Activated CD8-positive, alpha-beta memory T cell treated with anti-CD3 and anti-CD28 coated beads for 48 hours (primary cell): ENCODE measurements at regions not wholly inside any gene's neighbourhood (a gene's known extent, or its start where the extent isn't known, plus 50 kb on each side); places are given as distances from the start of the nearest gene placed in this dataset.
"Not testable (repeated sequence)": the region's sequence is repeated elsewhere in the genome, so short reads cannot be mapped to it uniquely, and the experiment has no call there.

ENCODE experiments used
- DNase-seq, 3 experiments: peaks; one replicate each; pipeline ENCODE4 v3.0.0-alpha.2; 2020; ENCODE audit warnings: low read depth in 2 of 3, low spot score in 2 of 3

- DNase-seq = not testable (repeated sequence)
Observed at GRCh38 chr16:13336907-13337881, 435.8 kb downstream of the SHISA9 start.

GRCh38 chr16:13338044-13338443 lies 436.6 kb downstream of the SHISA9 start:
- DNase-seq = no peak

GRCh38 chr16:13342675-13343074 lies 441.3 kb downstream of the SHISA9 start:
- no peak for DNase-seq

- DNase-seq = no peak
Observed at GRCh38 chr16:13344001-13344400, 442.6 kb downstream of the SHISA9 start.

GRCh38 chr16:13348416-13348815 lies 447.0 kb downstream of the SHISA9 start:
- no peak for DNase-seq

GRCh38 chr16:13350000-13350399 lies 448.6 kb downstream of the SHISA9 start:
- DNase-seq = no peak

- no peak for DNase-seq
Observed at GRCh38 chr16:13351181-13351580, 449.8 kb downstream of the SHISA9 start.

GRCh38 chr16:13351601-13352217 lies 450.3 kb downstream of the SHISA9 start:
- DNase-seq = no peak

- not testable (repeated sequence) for DNase-seq
Observed at GRCh38 chr16:13352796-13353195, 451.4 kb downstream of the SHISA9 start.

- not testable (repeated sequence) for DNase-seq
Observed at GRCh38 chr16:13357842-13358241, 456.4 kb downstream of the SHISA9 start.

GRCh38 chr16:13359835-13360234 lies 458.4 kb downstream of the SHISA9 start:
- DNase-seq = no peak

- no peak for DNase-seq
Observed at GRCh38 chr16:13372421-13372820, 471.0 kb downstream of the SHISA9 start.

- DNase-seq = no peak
Observed at GRCh38 chr16:13376174-13376573, 474.8 kb downstream of the SHISA9 start.

GRCh38 chr16:13377143-13377542 lies 475.7 kb downstream of the SHISA9 start:
- DNase-seq = no peak

- DNase-seq = no peak
Observed at GRCh38 chr16:13378151-13378550, 476.8 kb downstream of the SHISA9 start.

- DNase-seq = no peak
Observed at GRCh38 chr16:13379266-13379665, 477.9 kb downstream of the SHISA9 start.

- not testable (repeated sequence) for DNase-seq
Observed at GRCh38 chr16:13385156-13386040, 484.0 kb downstream of the SHISA9 start.

- DNase-seq = no peak
Observed at GRCh38 chr16:13390093-13390985, 488.9 kb downstream of the SHISA9 start.

- no peak for DNase-seq
Observed at GRCh38 chr16:13390986-13391305, 489.5 kb downstream of the SHISA9 start.

GRCh38 chr16:13391337-13391736 lies 489.9 kb downstream of the SHISA9 start:
- DNase-seq = no peak
